Common myeloid progenitor, CD34-positive (primary cell): ENCODE measurements at regions not wholly inside any gene's neighbourhood (a gene's known extent, or its start where the extent isn't known, plus 50 kb on each side); places are given as distances from the start of the nearest gene placed in this dataset.

ENCODE experiments used
- CTCF ChIA-PET: fragments of 350-600 bp; sonication (Branson Sonifier 250); formaldehyde crosslinking; loops from one replicate; lab custom pipeline; 2021; ENCODE audit warnings: antibody characterized with exemption; lab: Charles Lee
- POLR2A ChIA-PET: fragments of 350-600 bp; sonication (Branson Sonifier 250); formaldehyde crosslinking; loops from one replicate; lab custom pipeline; 2021; ENCODE audit warnings: antibody characterized with exemption; lab: Charles Lee
- DNase-seq, 3 donors: peaks; one replicate each; pipeline versions ENCODE4 v3.0.0 to v3.0.0-alpha.2; 2013
- H3K27ac ChIP-seq, 2 experiments: 1 replicate in 1 of 2; 2 replicates in 1 of 2; pipeline ENCODE4 v1.7.0; 2013; ENCODE audit warnings: inconsistent platforms in 2 of 2, low read length in 2 of 2, mild to moderate bottlenecking in 2 of 2, low read depth in 1 of 2, moderate library complexity in 1 of 2; ENCODE audit not compliant: severe bottlenecking in 2 of 2, insufficient read depth in 1 of 2, poor library complexity in 1 of 2
- H3K27me3 ChIP-seq, 5 experiments: replicated peaks in 2 of 5; 1 replicate in 3 of 5; 2 replicates in 2 of 5; pipeline versions ENCODE4 v1.6.1 to v1.7.0; 2013; ENCODE audit warnings: low read length in 4 of 5, mild to moderate bottlenecking in 2 of 5, moderate library complexity in 2 of 5, inconsistent platforms in 1 of 5; ENCODE audit not compliant: insufficient read depth in 5 of 5, control insufficient read depth in 4 of 5
- H3K36me3 ChIP-seq, 4 experiments: 1 replicate in 2 of 4; 2 replicates in 2 of 4; pipeline versions ENCODE4 v1.6.1 to v1.7.0; 2013; ENCODE audit warnings: low read length in 3 of 4, control low read depth in 1 of 4, mild to moderate bottlenecking in 1 of 4; ENCODE audit not compliant: control insufficient read depth in 4 of 4, insufficient read depth in 4 of 4
- H3K4me1 ChIP-seq, 4 experiments: 1 replicate in 3 of 4; 2 replicates in 1 of 4; pipeline versions ENCODE4 v1.6.1 to v1.7.1; 2013; ENCODE audit warnings: low read length in 3 of 4, mild to moderate bottlenecking in 3 of 4, control low read depth in 1 of 4, inconsistent platforms in 1 of 4, moderate library complexity in 1 of 4; ENCODE audit not compliant: control insufficient read depth in 4 of 4, insufficient read depth in 4 of 4; ENCODE audit errors: control extremely low read depth in 1 of 4
- H3K4me3 ChIP-seq, 7 experiments: 1 replicate in 4 of 7; 2 replicates in 3 of 7; pipeline versions ENCODE4 v1.5.1 to v1.7.0; 2013; ENCODE audit warnings: mild to moderate bottlenecking in 7 of 7, low read length in 6 of 7, moderate library complexity in 6 of 7, inconsistent platforms in 2 of 7, low read depth in 2 of 7, control low read depth in 1 of 7; ENCODE audit not compliant: insufficient read depth in 4 of 7, control insufficient read depth in 1 of 7; ENCODE audit errors: extremely low read depth in 1 of 7
- H3K9me3 ChIP-seq, 5 experiments: 1 replicate in 4 of 5; 2 replicates in 1 of 5; pipeline versions ENCODE4 v1.6.1 to v1.7.1; 2013; ENCODE audit warnings: low read length in 4 of 5, mild to moderate bottlenecking in 2 of 5, inconsistent platforms in 1 of 5, low read depth in 1 of 5, moderate library complexity in 1 of 5; ENCODE audit not compliant: control insufficient read depth in 4 of 5, insufficient read depth in 2 of 5; ENCODE audit errors: control extremely low read depth in 1 of 5
- WGBS: methylation state at CpG from one replicate; pipeline ENCODE4 v1.1.5; 2013; ENCODE audit not compliant: insufficient coverage; 5-methylcytosine and 5-hydroxymethylcytosine counted together

DNA sequence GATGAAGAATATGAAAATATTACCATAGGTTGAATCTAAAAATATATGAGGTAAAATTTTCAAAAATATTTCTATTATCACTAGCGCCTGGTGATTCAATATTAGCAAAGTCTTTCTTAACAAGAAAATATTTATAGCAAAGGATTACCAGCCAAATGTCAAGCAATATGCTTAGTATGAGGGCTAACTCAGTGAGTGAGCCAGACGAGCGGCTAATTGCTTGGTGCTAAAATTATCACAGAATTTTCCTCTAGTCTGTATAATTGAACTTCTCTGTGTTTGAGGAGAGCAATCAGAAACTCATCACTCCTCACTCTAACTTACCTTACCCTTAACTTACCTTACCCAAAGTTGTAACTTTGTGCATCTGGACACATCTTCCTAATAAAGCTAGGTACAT is 304.9 kb upstream of the PRR16 start:
- no CpG with 5 or more reads among the region's 3 CpGs for WGBS

GRCh38 chr5:120160124-120160895 is 303.8 kb upstream of the PRR16 start:
- no CpG with 5 or more reads among the region's 4 CpGs for WGBS
- ChIA-PET CTCF (no interaction called here), POLR2A (no interaction called here)
- H3K4me1 ChIP-seq: no peaks in the 10 kb centered on the region
- no peak for DNase-seq
- no peaks in the 10 kb centered on the region for H3K36me3 ChIP-seq
- no peak overlapping the region for H3K27ac ChIP-seq
- H3K9me3 ChIP-seq: no peaks in the 10 kb centered on the region
- no peak overlapping the region for H3K4me3 ChIP-seq
- no peaks in the 10 kb centered on the region for H3K27me3 ChIP-seq

More for the DNA sequence above, 304.9 kb upstream of the PRR16 start:
- H3K27ac ChIP-seq: no peak overlapping the region
- H3K36me3 ChIP-seq: no peaks in the 10 kb centered on the region
- no peaks in the 10 kb centered on the region for H3K9me3 ChIP-seq
- ChIA-PET POLR2A (no interaction called here), CTCF (no interaction called here)
- no peak for DNase-seq
- H3K4me1 ChIP-seq: no peaks in the 10 kb centered on the region
- H3K27me3 ChIP-seq: no peaks in the 10 kb centered on the region
- no peak overlapping the region for H3K4me3 ChIP-seq

DNA sequence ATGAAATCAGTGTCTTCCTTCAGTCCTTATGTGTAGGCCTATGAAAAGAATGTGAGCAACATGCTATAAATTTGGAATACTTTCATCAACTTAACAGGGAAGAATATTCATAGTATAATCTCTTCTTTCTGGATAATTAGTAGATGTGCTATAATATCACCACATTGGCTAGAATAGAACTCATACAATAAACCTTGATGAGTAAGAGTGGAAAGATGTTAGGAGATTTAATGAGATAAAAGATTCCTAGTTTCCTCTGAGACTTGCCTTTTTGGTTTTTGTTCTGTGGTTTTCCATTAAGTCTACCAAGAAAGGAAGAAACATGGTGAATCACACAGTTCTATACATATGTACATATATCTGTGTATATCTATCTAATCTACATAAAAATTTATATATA is 301.8 kb upstream of the PRR16 start:
- CTCF ChIA-PET: no interaction called here
- no peak for DNase-seq
- H3K27ac ChIP-seq: no peak overlapping the region
- H3K36me3 ChIP-seq: no peaks in the 10 kb centered on the region
- no peak overlapping the region for H3K4me3 ChIP-seq
- H3K9me3 ChIP-seq: no peaks in the 10 kb centered on the region
- H3K4me1 ChIP-seq: no peaks in the 10 kb centered on the region
- POLR2A ChIA-PET: no interaction called here
- no peaks in the 10 kb centered on the region for H3K27me3 ChIP-seq

DNA sequence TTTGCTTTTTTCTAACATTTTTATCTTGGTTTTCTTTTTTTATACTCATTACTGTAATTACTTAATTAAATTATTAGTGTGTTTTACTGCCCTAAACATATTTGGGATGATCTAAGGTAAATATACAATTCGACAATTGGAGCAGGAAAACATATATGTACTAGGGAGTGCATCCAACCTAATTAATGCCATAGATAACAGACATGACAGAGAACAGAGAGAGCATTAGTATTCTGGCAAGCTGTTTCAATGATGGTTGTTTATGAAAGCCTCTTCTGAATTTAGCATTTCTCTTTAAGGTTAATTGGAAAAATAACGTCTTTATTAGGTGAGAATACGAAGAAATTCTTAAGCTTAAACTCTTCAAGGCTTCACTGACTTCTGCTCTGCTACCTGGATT is 300.1 kb upstream of the PRR16 start:
- 100% methylated on average over 1 of the region's 3 CpGs for WGBS
- no peaks in the 10 kb centered on the region for H3K27me3 ChIP-seq
- H3K4me3 ChIP-seq: no peak overlapping the region
- DNase-seq: no peak
- ChIA-PET POLR2A (no interaction called here), CTCF (no interaction called here)
- no peaks in the 10 kb centered on the region for H3K36me3 ChIP-seq
- H3K27ac ChIP-seq: no peak overlapping the region
- H3K9me3 ChIP-seq: no peaks in the 10 kb centered on the region
- no peaks in the 10 kb centered on the region for H3K4me1 ChIP-seq

DNA sequence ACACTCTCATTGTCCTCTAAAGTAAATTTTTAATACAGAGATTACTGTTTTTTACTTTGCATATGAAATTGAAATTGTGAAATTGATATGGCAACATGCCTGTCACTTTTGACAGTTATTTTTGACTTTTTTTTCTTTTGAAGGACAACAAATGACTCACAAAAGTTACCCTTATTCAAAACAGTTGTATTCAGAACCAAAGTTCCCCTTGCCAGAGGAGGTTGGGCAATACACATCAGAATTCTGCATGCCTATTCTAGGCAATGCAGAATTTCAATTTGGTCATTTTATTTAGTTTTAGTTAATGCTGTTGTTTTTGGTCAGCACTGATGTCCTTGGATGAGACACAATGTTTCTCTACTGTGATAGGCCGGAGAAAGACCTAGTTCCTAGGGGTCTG is 299.1 kb upstream of the PRR16 start:
- Histone ChIP-seq H3K9me3 (no peaks in the 10 kb centered on the region), H3K4me1 (no peaks in the 10 kb centered on the region), H3K36me3 (no peaks in the 10 kb centered on the region), H3K4me3 (no peak overlapping the region), H3K27me3 (no peaks in the 10 kb centered on the region), H3K27ac (no peak overlapping the region)
- WGBS: no CpG with 5 or more reads among the region's 1 CpG
- ChIA-PET CTCF (no interaction called here), POLR2A (no interaction called here)
- DNase-seq: no peak

DNA sequence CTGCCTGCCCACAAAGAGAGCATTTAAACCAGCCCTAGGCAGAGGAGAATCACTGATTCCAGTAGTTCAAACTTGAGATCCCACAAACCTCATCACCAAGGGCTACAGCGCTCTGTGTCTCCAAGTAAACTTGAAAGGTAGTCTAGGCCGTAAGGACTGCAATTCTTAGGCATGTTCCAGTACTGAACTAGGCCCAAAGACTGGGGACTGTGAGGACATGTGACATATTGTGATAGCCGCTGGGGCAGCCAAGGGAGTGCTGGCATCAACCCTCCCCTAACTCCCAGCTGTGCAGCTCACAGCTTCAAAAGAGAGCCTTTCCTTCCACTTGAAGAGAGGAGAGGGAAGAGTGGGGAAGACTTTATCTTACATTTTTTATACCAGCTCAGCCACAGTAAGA is 291.0 kb upstream of the PRR16 start:
- H3K27me3 ChIP-seq: no peaks in the 10 kb centered on the region
- POLR2A ChIA-PET: no interaction called here
- H3K4me3 ChIP-seq: no peak overlapping the region
- H3K4me1 ChIP-seq: no peaks in the 10 kb centered on the region
- H3K9me3 ChIP-seq: no peaks in the 10 kb centered on the region
- no peak for DNase-seq
- CTCF ChIA-PET: no interaction called here
- H3K36me3 ChIP-seq: no peaks in the 10 kb centered on the region
- no peak overlapping the region for H3K27ac ChIP-seq
- 100% methylated on average over 1 of the region's 3 CpGs for WGBS

- ChIA-PET CTCF (no interaction called here), POLR2A (no interaction called here)
- DNase-seq: no peak
- Histone ChIP-seq H3K9me3 (no peaks in the 10 kb centered on the region), H3K27me3 (no peaks in the 10 kb centered on the region), H3K27ac (no peak overlapping the region), H3K4me3 (no peak overlapping the region), H3K36me3 (no peaks in the 10 kb centered on the region), H3K4me1 (no peaks in the 10 kb centered on the region)
- WGBS: 100% methylated on average over 1 of the region's 2 CpGs
Measured at GRCh38 chr5:120174089-120174488, 290.0 kb upstream of the PRR16 start.
